SHP77 (cell line): ENCODE measurements at regions not wholly inside any gene's neighbourhood (a gene's known extent, or its start where the extent isn't known, plus 50 kb on each side); places are given as distances from the start of the nearest gene placed in this dataset.
"Not testable (repeated sequence)": the region's sequence is repeated elsewhere in the genome, so short reads cannot be mapped to it uniquely, and the experiment has no call there.

Source experiments
- DNase-seq, 2 experiments: peaks; one replicate each; lab custom pipeline; 2025; lab: John Stamatoyannopoulos, UW

DNA sequence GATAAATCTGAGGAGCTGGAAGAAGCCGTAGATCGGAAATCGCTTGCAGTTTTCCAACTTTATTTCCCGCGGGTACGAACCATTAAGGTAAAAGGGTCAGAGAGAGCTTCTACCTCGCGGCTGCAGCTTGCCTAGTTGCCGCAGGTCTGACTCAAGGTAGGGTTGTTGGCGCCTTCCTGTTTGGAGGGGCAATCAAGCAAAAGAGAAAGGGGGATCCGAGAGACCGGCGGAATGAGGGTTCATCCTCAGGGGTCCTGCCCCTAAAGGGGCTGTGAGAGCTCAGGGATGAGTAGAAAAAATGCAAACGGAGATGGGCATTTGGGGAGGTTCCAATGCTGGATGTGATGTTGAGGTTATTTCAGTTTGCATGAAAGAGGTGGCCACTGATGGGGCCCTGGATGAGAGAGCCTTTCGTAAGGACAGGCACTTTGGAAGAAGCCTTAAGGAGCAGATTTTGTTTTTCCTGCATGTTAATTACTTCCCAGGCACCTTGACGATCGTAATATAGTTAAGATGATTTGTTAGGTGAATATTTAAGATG is 265.4 kb downstream of the CGGBP1 start:
- no peak for DNase-seq

GRCh38 chr3:87792534-87793336 is 266.1 kb downstream of the CGGBP1 start, which contains the start of gene HTR1F:
Gene HTR1F (plus strand): TSS chr3:87792706.
- DNase-seq = no peak

- no peak for DNase-seq
These were observed 266.6 kb downstream of the CGGBP1 start for GRCh38 chr3:87792198-87792533.

DNA sequence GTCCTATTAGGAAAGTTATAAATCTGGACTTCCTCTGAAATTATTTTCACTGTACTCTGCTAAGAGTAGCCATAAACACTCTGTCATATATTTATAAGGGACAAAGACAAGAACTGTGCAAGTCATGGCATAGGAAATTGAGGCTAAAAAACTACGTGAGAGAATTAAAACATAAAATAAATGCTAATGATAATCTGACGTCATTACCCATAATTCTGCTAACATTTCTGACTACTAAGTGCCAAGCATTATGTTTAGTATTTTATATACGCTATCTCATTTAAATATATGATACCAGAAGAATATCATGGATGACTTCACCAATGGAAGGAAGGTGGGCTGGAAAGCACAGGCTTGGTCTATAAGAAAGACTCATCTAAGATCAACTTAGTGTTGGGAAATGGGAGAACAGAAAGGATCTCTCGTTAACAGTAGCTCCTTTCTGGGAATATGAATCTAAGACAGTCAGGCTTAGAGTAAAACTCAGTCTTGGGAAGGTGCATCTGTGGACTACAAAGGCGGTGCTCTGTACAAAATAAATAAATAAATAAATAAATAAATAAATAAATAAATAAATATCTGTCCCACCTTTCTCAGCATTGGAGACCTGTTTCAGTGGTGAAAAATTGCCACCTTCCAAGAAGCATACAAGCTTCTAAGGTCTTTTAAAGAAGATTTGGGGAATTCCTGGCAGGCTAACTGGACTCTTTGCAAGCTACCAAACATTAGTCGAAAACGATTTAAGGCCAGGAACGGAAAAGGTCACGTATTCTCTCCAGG is 267.4 kb downstream of the CGGBP1 start:
- no peak for DNase-seq

GRCh38 chr3:87789049-87789448 is 269.8 kb downstream of the CGGBP1 start:
- not testable (repeated sequence) for DNase-seq

DNA sequence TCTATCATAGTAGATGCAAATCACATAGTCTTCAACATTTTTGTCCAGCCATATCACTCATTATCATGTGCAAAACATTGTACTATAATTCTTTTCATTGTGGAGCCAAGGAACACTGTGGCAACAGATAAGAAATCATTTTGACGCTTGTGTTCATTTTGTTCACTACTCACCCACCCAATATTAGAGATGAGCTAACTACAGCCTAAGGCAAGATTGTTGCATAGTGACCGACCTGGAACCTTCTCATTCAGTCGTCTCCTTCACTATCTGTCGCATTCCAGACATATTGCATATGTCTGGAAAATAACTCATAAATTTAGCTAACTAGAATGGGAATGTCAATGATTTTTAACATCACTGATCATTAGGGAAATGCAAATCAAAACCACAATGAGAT is 270.3 kb downstream of the CGGBP1 start:
- no peak for DNase-seq

DNA sequence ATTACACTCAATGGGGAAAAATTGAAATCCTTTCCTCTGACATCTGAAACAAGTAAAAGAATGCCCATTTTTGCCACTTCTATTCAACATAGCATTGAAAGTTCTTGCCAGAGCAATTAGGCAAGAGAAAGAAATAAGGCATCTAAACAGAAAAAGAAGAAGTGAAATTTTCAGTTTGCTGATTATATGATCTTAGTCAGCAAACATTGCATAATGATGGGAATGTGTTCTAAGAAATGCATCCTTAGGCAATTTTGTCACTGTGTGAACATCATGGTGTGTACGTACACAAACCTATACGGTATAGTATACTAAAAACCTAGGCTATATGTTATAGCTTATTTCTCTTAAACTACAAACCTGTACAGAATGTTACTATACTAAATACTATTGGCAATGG is 278.0 kb downstream of the CGGBP1 start:
- DNase-seq = no peak

- DNase-seq = no peak
These were observed 279.9 kb downstream of the CGGBP1 start for GRCh38 chr3:87778876-87779275.

DNA sequence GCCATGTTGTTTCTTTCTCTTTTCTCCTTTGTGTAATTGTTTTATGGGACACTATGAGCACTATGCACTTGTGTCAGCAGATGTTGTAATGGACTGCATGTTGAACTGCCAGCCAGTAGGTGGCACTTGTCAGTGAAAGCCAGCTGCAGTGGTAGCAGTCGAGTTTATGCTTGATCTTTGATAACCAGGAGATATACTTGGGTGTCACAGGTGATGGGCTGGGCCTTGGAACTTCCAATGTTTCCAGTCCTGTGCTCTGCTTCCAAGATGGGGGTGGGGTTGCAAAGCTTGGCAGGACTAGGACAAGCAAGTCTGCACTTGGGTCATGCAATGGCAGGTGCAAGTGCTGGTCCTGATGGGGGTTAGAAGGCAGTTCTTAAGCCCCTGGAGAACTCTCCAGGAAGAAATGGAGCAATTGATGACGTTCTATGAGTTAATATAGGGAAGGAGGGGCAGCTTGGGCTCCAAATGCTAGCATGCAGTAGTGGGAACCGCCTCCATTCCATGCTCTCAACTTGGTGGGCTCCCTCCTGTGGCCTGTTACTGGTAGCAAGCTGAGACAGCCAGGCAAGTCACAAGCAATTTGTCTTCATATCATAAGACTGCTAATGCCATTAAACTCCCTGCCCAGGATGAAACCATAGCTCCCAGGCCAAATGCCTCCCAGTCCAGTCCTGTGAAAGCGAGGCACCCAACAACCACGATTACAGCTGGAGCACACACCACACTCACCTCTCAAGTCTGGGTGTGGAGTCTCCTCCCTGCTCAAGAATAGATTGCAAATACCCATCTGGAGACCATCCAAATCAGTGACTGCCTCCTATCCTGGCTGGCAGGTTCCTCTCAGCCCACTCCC is 287.2 kb downstream of the CGGBP1 start:
- DNase-seq = peak in 1 of 2 experiments; percentile 8

- DNase-seq = no peak
These were observed 292.1 kb downstream of the CGGBP1 start for GRCh38 chr3:87766721-87767120.

DNA sequence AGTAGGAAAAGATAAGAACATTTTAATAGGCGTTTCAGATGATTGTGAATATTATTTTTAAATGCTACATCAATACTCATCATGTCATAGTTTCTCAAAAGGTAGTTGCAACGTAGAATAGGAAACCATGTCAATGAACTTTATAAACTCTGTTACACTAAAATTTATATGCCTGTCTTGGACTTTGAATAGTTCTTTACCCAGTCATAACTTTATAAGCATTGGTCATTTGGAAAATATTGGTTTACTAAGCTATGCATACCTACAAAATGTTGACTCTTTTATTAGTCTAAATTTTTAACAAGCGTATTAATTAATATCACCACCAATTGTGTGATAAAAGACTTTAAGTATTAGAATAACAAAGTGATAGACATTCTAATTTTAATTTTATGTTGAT is 293.5 kb downstream of the CGGBP1 start:
- no peak for DNase-seq

- DNase-seq = no peak
These were observed 297.0 kb downstream of the CGGBP1 start for GRCh38 chr3:87761795-87762194.

DNA sequence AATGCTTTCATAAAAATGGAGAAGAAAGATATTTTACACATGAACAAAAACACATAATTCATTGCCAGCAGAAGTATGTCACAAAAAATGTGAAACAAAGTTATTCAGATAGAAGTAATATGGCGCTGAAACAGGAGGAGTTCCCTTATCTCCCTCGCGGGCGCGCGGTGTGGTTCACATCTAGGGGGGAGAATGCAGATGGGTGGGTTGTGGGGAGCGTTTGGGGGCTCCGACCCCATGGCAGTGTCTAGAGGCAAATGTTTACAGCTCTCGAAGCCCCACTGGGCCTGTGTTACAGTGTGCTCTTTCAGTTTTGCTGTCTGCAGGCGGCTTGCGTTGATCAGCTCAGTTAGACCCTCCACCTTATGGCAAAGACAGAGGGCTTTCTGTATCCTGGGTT is 297.5 kb downstream of the CGGBP1 start:
- DNase-seq = no peak

GRCh38 chr3:87756616-87757015 is 302.2 kb downstream of the CGGBP1 start:
- peak; percentile 1 to 2 for DNase-seq

GRCh38 chr3:87755852-87756251 is 303.0 kb downstream of the CGGBP1 start:
- DNase-seq = no peak

DNA sequence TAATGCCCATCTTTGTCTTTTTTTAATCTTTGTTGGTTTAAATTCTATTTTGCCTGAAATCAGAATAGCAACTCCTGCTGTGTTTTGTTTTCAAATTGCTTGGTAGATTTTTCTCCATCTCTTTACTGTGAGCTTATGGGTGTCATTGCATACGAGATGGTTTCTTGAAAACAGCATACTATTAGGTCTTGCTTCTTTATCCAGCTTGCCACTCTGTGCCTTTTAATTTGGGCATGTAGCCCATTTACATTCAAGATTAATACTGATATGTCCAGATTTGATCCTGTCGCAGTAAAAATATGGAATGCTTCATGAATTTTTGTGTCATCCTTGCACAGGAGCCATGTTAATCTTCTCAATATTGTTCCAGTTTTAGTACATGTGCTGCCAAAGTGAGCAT is 316.6 kb downstream of the CGGBP1 start:
- no peak for DNase-seq

- DNase-seq = not testable (repeated sequence)
These were observed 317.9 kb downstream of the CGGBP1 start for GRCh38 chr3:87740894-87741293.

DNA sequence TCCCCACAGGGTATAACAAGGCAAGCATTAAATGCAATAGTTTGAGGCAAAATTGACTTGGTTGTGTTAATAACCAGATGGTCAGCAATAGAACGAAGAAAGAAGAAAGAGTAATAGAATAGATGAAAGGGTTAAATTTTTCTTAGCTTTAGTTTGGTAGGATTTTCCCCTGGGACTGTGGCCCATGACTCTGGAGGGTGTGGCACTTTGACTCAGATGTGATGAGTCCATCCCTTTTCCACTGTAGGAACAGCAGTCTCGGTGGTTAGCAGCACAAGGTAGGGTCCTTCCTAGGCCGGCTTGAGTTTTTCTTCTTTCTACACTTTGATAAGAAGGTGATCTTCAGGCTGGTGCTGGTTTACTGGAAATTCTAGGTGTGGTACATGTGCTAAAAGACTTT is 321.0 kb downstream of the CGGBP1 start:
- not testable (repeated sequence) for DNase-seq

- DNase-seq = no peak
These were observed 325.0 kb downstream of the CGGBP1 start for GRCh38 chr3:87733671-87734367.

DNA sequence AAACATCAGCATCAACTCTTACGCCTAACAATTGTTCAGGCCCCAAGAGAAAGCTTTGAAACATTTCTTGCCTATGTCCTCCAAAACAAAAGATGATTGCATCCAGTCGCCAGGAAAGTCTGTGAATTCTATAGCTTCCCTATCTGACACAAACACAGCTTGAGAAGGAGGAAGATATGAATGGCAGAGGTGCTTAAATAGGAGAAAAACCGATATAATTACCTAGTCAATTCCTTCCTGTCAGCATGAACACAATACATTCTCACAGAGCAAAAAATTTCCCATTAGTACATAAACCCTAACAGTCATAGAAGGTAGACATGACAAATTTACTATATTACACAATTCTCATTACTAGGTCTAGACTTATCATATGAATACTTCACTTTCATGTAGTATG is 326.5 kb downstream of the CGGBP1 start:
- no peak for DNase-seq

- DNase-seq = no peak
These were observed 331.0 kb downstream of the CGGBP1 start for GRCh38 chr3:87727783-87728182.

DNA sequence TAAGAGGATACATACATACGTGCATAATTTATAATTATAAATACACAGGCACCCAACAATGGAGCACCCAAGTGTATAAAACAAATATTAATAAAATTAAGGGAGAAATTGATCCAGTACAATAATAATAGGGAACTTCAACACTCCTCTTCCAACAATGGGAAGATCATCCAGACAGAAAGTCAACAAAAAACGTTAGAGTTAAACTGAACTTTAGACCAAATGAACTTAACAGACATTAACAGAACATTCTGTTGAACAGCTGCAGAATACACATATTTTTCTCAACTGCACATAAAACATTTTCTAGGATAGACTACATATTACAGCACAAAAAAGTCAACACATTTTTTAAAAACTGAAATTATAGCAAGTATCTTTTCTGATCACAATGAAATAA is 339.7 kb downstream of the CGGBP1 start:
- DNase-seq = no peak
